KOPT-K1 (cell line): ENCODE measurements at regions not wholly inside any gene's neighbourhood (a gene's known extent, or its start where the extent isn't known, plus 50 kb on each side); places are given as distances from the start of the nearest gene placed in this dataset.

Source experiments
- H3K27ac ChIP-seq: fragments of 200-600 bp; sonication (generic); 2 replicates; pipeline ENCODE4 v1.5.1; 2016; ENCODE audit warnings: antibody characterized with exemption, mild to moderate bottlenecking, low read depth, low read length; ENCODE audit not compliant: poor library complexity, severe bottlenecking
- H3K36me3 ChIP-seq: fragments of 200-600 bp; sonication (generic); 2 replicates; pipeline ENCODE4 v1.5.1; 2017; ENCODE audit warnings: antibody characterized with exemption, mild to moderate bottlenecking, low read length, moderate library complexity; ENCODE audit not compliant: insufficient read depth
- H3K9me3 ChIP-seq: fragments of 200-600 bp; sonication (generic); 2 replicates; pipeline ENCODE4 v1.5.1; 2017; ENCODE audit warnings: antibody characterized with exemption, low read length, mild to moderate bottlenecking; ENCODE audit not compliant: insufficient read depth, poor library complexity, severe bottlenecking

DNA sequence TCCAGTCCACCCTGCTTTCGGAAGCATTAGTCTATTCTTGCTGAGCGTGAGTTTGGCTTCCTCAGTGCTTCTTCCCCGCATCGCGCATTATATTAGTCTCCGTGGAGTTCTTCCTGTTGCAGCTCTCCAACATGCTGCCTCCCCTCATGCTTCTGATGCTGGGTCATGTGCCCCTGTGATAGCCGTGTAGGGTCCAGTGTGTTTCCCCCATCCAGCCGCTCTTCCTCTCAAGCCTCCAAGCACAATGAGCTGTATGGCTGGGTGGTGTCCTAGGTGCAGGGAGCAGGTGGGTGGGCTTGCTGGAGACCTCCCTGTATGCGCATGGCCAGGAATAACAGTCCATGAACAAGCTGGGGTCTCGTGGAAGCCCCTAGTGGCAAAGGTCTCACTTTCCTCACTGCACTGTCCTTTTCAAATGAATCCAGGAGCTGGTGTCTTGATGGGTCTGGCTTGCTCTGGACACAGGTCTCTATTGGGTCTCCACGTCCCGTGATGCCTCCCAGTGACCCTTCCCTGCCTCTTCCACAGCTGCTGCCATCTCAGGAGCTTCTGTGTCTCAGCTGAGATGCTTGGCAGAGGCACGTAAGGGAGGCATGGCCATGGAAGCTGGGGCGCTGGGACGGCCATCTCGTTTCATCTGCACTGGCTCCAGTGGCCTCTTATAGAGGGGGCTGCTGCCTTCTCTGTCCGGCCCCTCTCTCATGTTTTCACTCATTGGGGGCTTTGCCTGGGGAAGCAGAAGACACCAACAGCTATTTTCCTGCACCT lies 54.8 kb upstream of the HDAC4 start:
- Histone ChIP-seq H3K27ac (no peak overlapping the region), H3K36me3 (no peaks in the 10 kb centered on the region), H3K9me3 (peaks cover 52% of the 10 kb centered on the region)

DNA sequence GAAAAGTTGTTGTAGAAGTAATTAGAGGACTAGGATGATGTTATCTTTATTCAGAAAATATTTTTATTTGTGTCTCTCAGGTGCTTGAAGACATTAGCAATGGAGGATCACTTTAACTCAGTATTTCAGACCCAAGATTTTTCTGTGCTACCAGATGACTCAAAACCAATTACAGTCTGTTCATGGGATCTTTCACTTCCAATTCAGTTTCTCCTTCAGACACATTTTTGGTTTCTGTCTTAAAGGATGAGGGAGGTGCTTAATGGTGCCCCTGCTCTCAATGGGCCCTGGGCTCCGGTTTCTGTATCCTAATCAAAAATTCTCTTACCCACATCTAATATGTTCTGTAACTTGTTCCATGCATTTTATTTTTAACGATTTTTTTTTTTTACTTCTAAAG lies 53.7 kb upstream of the HDAC4 start:
- Histone ChIP-seq H3K27ac (no peak overlapping the region), H3K36me3 (no peaks in the 10 kb centered on the region), H3K9me3 (peaks cover 52% of the 10 kb centered on the region)
